ENCODE measurements at regions not wholly inside any gene's neighbourhood (a gene's known extent, or its start where the extent isn't known, plus 50 kb on each side); places are given as distances from the start of the nearest gene placed in this dataset.
"Not testable (repeated sequence)": the region's sequence is repeated elsewhere in the genome, so short reads cannot be mapped to it uniquely, and the experiment has no call there.

GRCh38 chr1:214095896-214096295 is 108.1 kb downstream of the PROX1 start:
- not testable (repeated sequence) for DNase-seq

DNA sequence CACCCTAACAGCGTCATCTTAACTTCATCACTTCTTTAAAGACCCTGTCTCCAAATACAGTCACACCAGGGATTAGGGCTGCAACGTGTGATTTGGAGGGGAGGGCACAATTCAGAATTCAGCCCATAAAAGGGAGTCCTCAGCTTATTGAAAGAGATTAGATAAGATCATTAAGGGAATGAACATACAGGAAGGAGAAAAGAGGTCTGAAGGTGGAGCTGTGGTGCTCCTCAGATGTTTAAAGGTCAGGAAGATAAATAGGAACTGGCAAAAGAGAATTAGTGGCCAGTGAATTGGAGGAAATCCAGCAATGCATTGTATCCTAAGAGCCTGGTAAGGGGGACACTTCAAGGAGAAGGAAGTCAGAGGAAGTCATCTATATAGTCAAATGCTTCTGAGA is 113.5 kb downstream of the PROX1 start:
- DNase-seq: no peak

DNA sequence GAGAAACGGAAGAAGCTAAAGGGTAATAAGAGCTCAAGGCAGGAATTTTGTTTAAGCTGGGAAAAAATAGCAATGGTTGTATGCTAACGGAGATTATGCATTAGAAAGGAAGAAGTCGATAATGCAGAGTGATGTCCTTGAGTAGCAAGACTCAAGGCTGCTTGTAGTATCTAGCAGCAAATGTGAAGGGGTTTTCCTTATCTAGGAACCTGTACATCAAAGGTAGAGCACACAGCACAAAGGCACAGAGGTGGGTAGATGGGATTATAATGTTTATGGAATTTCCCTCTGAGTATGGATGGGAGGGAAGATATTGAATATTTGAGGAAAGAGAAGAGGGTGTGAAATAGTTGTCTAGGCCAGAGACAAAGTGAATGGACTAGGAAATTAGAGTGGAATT is 114.1 kb downstream of the PROX1 start:
- DNase-seq: no peak

- DNase-seq: no peak
Measured at GRCh38 chr1:214102907-214103306, 115.1 kb downstream of the PROX1 start.

GRCh38 chr1:214103778-214104177 is 116.0 kb downstream of the PROX1 start:
- DNase-seq: no peak

GRCh38 chr1:214106375-214106774 is 118.6 kb downstream of the PROX1 start:
- DNase-seq: no peak

DNA sequence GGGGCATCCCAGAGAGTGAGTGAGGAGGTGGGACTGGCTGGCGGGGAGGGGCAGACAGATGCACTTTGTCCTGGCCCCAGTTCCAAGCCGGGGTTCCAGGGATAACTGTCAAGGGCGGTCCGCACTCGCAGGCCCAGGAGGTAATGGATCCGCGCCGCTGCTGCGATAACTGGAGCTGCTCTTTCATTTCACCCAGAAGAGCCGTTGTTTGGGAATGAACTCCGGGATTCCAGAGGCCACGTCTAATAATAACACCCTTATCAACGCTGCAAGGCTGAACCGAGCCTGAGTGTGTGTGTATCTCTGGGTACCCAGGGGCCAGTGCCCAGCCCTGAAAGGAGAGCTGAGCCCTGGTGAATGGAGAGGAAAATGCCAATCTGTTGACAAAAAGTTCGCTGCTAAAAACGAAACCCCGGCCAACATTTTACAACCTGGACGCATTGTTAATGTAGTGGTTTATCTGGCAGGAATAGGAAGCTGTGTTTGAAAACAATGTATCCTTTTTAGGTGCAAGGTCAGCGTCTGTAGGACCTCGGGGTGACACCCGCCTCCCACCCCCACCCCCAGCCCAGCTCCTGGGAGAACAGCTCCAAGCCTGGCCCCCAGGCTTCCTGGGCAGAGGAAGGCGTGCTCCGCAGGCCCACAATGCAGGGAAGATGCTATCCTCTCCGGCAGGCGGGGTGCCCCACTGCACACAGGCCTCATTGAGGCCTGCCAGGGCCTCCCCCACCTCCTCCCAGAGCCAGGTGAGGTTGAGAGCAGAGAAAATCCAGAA is 119.7 kb downstream of the PROX1 start:
- DNase-seq: no peak

DNA sequence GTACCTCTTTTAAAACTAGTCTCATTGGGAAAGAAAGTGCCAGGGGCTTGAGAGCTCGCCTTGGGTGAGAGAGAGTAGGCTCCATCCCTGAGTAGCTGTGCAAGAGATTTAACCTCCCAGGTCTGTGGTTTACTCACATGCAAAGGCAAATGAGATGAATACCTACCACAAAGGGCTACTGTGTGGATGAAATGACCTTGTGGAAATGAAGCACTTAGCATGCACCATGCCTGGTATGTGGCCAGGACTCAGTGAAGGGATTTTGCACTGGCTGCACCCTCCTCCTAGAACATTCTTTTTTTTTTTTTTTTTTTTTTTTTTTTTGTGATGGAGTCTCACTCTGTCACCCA is 120.3 kb downstream of the PROX1 start:
- no peak for DNase-seq

DNA sequence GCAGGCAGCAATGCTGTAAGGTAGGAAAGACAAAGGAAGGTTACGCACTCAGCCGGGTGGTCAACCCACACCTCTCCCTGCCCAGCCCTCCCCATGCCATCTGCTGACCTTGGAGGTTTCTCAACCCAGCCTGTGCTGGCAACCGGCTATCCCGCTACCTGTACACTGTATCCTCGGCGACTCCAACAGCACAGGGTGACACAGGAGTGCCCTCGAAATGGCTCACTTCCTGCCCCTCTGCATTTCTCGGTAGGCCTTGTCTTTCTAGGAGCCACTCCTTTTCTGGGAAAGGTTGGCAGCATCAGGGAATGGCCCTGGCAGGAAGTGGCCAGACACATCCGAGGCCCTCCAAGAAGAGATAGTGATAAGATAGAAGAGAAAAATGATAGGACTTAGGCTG is 124.0 kb downstream of the PROX1 start:
- DNase-seq: no peak

GRCh38 chr1:214116258-214116657 is 128.5 kb downstream of the PROX1 start:
- DNase-seq: no peak

DNA sequence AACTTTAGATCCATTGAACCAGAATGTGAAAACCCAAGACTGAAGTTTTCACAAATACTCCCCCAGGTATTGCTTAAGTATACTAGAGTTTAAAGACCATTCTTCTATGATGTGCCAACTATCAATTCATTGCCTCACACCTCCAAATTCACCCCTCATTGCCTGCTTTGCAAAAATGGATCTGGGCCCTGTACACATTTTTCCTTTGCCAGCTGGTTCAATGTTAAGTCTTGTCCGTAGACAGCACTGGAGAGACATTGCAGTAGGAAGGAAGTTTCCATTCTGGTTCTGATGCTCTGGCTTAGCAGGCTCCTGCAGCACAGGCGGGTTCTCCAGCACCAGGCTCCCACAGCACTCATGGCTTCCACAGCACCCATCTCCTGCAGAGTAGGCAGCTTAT is 130.0 kb downstream of the PROX1 start:
- no peak for DNase-seq

- DNase-seq: no peak
Measured at GRCh38 chr1:214120191-214120590, 132.4 kb downstream of the PROX1 start.

GRCh38 chr1:214120951-214121350 is 133.2 kb downstream of the PROX1 start:
- DNase-seq: no peak

- no peak for DNase-seq
Measured at GRCh38 chr1:214122110-214122509, 134.3 kb downstream of the PROX1 start.

DNA sequence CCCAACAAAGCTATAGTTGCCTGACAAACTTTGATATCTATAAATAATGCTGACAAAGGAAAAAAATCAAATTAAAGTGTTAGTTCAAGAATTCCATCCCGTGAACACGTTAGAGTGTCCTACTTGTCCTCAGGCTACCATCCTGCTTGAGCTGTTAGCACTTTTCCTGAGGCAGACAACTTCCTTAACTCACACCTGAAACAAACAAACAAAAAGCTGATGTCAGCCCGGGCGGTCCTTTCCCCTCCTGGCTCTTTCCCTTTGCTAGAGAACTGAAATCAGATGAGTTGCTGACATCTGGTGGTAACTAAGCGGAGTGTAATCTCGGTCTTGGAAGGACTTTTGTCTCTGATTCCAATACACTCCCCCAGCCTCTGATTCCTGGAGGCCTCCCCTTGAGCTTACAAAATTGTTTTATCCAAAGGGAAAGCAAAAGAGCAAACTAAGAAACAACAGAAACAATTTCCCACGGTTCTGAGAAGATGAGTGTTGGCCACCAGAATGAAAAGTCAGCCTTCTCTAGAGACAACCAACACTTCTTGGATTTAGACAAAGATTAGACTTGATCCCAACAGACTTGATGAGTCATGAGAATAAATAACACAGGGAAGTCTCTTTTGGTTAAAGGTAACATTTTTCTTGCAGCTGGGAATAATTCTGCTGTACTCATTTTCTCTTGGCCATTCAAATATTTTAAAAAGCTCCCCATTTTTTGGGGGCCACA is 135.4 kb downstream of the PROX1 start:
- peak; percentile 19 for DNase-seq

DNA sequence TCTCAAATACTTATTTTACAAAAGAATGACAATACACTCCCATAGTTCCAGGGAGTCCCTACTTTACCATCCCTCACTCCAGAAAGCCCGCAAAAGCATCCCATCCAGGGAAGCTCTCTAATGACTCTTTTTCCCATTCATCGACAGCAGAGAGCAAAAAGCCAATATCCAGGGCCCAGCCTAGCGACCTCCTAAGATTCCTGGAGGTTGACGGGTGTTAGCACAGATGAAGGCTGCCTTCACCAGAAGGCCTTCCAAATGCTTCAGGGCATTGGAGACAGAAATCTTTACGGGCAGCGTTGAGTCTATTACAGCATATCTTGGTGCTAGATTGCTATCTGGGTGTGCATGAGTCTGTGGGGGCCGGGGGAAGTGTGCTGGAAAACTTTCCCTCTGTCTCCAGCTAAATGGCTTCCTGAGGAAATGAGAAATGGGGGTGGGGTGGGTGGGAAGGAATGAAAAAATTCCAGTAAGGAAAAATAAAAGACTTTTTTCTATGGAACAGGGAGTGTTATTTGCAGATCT is 136.6 kb downstream of the PROX1 start:
- no peak for DNase-seq

- no peak for DNase-seq
Measured at GRCh38 chr1:214124915-214125314, 137.1 kb downstream of the PROX1 start.

DNA sequence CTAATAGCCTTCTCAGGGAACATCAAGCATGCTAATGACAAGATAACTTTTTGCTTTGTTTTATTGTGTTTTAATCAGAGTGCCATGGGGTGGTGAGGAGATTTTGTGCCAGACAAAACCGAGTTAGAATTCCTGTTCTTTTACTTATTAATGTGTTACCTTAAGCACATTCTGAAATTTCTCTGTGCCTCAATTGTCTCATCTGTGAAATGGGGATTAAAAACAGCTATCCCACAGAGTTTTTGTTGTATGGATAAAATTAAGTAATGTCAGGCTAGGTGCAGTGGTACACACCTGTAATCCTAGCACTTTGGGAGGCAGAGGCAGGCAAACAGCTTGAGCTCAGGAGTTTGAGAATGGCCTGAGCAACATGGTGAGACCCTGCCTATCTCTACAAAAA is 138.0 kb downstream of the PROX1 start:
- DNase-seq: no peak

DNA sequence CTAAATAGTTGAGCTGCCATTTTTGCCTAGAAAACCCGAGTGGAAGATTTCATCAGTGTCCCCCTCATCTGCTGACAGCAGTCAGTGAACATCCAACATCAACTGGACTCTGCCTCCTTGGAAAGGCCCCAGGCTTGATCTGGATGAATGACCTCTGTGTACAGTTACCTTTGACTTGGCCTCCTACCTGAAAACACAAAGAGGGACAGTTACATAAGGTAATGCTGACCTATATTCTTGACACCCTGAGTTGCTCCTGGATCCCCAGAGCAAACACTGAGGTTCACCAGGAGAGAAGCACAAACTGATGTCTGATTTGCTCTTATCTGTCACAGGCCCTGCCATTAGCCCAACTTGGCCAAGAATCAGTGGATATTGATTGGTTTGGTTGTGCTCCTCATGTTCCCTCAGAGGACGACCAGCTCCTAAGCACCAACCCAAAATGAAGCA is 138.9 kb downstream of the PROX1 start:
- no peak for DNase-seq

DNA sequence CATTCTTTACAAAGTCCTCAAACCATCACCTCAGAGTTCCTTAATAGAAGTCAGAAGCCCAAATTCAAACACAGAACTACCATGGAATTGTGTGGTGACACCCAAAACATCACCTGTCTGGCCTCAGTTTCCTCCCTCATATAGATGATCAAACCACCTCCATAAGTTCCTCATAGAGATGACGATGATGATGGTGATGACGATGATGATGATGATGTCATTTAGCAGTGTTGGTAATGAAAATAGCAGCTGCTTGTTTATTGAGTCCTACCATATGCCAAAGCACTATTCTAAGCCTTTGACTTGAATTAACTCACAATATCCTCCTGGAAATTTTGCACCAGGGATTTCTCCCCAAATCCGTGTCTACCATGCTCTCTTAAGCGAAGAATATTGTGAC is 139.9 kb downstream of the PROX1 start:
- no peak for DNase-seq

DNA sequence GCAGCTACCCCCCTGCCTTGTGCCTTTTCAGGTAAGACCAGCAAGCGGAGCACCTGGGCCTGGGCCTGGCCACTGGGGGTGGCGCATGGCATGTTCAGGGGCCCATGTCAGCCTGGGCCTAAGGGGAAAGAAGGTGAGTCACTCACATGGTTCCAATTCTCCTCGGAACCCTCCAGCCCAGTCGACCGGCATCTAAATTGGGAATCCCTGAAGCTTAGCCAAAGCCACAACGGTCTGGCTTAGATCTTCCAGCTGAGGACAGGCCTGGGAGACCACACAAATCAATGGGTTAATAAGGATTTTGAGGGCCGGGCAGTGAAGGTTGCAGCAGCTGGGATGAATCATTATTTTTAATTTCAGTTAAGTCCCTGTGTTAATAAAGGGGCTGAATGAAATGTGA is 145.1 kb upstream of the SMYD2 start:
- DNase-seq: no peak

DNA sequence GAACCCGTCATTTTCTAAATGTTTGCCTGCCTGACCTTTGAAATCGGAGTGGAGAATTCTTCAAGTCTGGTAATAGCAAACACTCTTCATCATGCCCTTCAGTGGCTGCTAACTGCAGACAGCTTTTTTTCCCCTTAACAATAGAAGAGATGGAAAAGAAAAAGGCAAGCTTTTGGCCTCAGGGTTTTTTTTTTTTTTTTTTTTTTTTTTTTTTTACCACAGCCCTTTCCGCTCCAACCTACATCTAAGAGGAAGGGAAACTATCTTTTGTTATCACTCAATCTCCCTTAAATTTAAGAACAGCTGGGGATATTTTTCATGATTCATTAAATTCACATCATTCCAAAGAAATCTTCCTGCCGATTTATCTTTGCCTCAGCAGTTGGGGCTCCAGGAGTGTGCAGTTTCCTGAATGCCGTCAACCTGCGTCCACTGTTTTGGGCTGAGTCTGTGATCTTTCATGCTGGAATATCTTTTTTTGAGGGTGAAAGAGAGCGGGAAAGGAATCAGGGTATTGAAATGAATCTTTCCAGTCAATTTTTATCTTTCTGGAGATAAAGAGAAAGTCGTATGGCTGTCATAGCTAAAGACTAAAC is 144.5 kb upstream of the SMYD2 start:
- DNase-seq: no peak

- DNase-seq: no peak
Measured at GRCh38 chr1:214141486-214141885, 139.5 kb upstream of the SMYD2 start.

Measured in activated T-cell treated with anti-CD3 and anti-CD28 coated beads, Interleukin-2, amount 50 U/mL, for 1 hour (primary cell).